HFFc6 (cell line): ENCODE measurements at regions not wholly inside any gene's neighbourhood (a gene's known extent, or its start where the extent isn't known, plus 50 kb on each side); places are given as distances from the start of the nearest gene placed in this dataset.

Experiments used
- DNase-seq: peaks from one replicate; pipeline ENCODE4 v3.0.0-alpha.2; 2018
- H3K27ac Mint-ChIP-seq: 2 replicates; pipeline ENCODE4 v1.8.0; 2020; ENCODE audit warnings: mild to moderate bottlenecking, mixed read lengths
- H3K27me3 Mint-ChIP-seq: 2 replicates; pipeline ENCODE4 v1.8.0; 2021; ENCODE audit warnings: mild to moderate bottlenecking, moderate library complexity, mixed read lengths; ENCODE audit not compliant: insufficient read depth
- H3K36me3 Mint-ChIP-seq: 2 replicates; pipeline ENCODE4 v1.8.0; 2021; ENCODE audit warnings: low read depth, mixed read lengths
- H3K4me1 Mint-ChIP-seq: 2 replicates; pipeline ENCODE4 v1.8.0; 2020; ENCODE audit warnings: low read depth, mixed read lengths
- H3K4me3 Mint-ChIP-seq: 2 replicates; pipeline ENCODE4 v1.8.0; 2020; ENCODE audit warnings: mild to moderate bottlenecking, moderate library complexity, mixed read lengths
- H3K9me3 Mint-ChIP-seq: 2 replicates; pipeline ENCODE4 v1.8.0; 2020; ENCODE audit warnings: mild to moderate bottlenecking, mixed read lengths
- TF ChIP-seq, protein P1 (sequence below): fragments of 200-600 bp; sonication (generic); IDR thresholded peaks from 2 replicates; pipeline ENCODE4 v1.5.0; 2021; ENCODE audit warnings: antibody characterized with exemption, mild to moderate bottlenecking

DNA sequence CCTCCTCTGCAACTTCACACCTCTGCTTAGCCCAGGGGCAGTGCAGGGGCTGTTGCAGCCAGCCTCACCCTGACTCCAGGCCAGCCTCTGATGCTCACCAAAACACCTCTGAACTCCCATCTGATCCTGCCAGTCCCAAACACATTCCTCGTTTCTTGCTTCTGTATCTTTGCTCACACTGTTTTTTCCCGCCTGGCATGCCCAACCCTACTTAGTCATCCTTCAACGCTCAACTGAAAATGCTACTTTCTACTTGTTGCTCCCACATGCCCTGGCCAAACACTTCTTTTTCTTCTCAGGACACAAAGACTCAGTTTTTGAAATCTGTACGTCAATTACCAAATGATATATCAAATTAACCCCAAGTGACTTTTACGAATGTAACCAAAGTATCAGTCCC is 140.8 kb upstream of the ZBED5 start:
- no peaks in the 10 kb centered on the region; the same call in 1 of the 2 replicates for H3K9me3 Mint-ChIP-seq
- no peaks in the 10 kb centered on the region for H3K4me1 Mint-ChIP-seq
- H3K27me3 Mint-ChIP-seq: peaks cover 21% of the 10 kb centered on the region
- H3K4me3 Mint-ChIP-seq: no peak overlapping the region
- H3K36me3 Mint-ChIP-seq: no peaks in the 10 kb centered on the region
- DNase-seq: no peak
- TF ChIP-seq, protein P1, sequence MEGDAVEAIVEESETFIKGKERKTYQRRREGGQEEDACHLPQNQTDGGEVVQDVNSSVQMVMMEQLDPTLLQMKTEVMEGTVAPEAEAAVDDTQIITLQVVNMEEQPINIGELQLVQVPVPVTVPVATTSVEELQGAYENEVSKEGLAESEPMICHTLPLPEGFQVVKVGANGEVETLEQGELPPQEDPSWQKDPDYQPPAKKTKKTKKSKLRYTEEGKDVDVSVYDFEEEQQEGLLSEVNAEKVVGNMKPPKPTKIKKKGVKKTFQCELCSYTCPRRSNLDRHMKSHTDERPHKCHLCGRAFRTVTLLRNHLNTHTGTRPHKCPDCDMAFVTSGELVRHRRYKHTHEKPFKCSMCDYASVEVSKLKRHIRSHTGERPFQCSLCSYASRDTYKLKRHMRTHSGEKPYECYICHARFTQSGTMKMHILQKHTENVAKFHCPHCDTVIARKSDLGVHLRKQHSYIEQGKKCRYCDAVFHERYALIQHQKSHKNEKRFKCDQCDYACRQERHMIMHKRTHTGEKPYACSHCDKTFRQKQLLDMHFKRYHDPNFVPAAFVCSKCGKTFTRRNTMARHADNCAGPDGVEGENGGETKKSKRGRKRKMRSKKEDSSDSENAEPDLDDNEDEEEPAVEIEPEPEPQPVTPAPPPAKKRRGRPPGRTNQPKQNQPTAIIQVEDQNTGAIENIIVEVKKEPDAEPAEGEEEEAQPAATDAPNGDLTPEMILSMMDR: no peak
- H3K27ac Mint-ChIP-seq: no peak overlapping the region

DNA sequence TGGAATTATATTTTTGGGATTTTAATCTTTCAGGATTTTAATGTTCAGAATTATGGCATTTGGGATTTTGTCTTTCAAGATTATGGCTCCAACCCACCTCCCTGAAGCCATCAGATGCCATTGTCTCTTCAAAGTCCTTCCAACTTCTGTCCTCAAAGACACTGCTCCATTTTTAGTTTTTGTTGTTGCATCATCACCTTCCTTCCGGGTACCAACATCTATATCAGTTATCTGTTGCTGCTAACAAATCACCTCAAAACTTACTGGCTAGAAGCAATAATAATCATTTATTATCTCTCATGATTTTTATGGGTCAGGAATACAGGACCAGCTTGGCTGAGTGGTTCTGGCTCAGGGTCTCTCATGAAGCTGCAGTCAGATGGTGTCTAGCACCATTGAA is 138.8 kb upstream of the ZBED5 start:
- Mint-ChIP-seq H3K36me3 (no peaks in the 10 kb centered on the region), H3K4me3 (no peak overlapping the region)

GRCh38 chr11:10993640-10994039 is 135.8 kb upstream of the ZBED5 start:
- no peaks in the 10 kb centered on the region; the same call in 1 of the 2 replicates for H3K9me3 Mint-ChIP-seq
- H3K27me3 Mint-ChIP-seq: peaks cover 15% of the 10 kb centered on the region
- no peak overlapping the region for H3K4me3 Mint-ChIP-seq
- TF ChIP-seq, protein P1: no peak
- DNase-seq: no peak
- H3K27ac Mint-ChIP-seq: no peak overlapping the region
- H3K36me3 Mint-ChIP-seq: no peaks in the 10 kb centered on the region
- H3K4me1 Mint-ChIP-seq: peaks cover 10% of the 10 kb centered on the region

More for the DNA sequence above, 138.8 kb upstream of the ZBED5 start:
- no peaks in the 10 kb centered on the region for H3K4me1 Mint-ChIP-seq
- no peaks in the 10 kb centered on the region; the same call in 1 of the 2 replicates for H3K9me3 Mint-ChIP-seq
- TF ChIP-seq, protein P1: no peak
- no peak overlapping the region for H3K27ac Mint-ChIP-seq
- H3K27me3 Mint-ChIP-seq: peaks cover 16% of the 10 kb centered on the region
- no peak for DNase-seq

GRCh38 chr11:10993186-10993585 is 135.3 kb upstream of the ZBED5 start:
- Mint-ChIP-seq H3K9me3 (no peaks in the 10 kb centered on the region; the same call in 1 of the 2 replicates), H3K27me3 (peaks cover 15% of the 10 kb centered on the region), H3K4me3 (no peak overlapping the region), H3K36me3 (no peaks in the 10 kb centered on the region), H3K27ac (no peak overlapping the region), H3K4me1 (peaks cover 10% of the 10 kb centered on the region)
- no peak for DNase-seq
- TF ChIP-seq, protein P1: no peak

DNA sequence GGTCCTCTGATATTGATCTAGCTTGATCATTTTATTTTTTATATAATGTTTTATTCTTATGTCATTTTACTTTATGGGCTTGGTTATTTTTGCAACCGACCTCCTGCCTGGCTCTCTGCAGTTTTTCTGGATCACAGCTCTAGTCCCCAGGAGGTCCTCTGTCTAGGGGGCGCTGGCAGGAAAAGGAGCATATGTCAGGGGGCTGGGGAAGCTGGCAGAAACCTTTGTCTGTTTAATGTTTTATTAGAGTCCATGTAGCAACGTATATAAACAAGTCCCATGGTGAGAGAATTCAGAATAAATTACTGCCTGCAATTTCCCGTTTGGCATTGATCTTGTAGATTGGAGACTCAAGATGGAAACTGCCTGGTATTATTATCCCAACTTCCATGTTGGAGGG is 133.5 kb upstream of the ZBED5 start:
- H3K4me3 Mint-ChIP-seq: no peak overlapping the region
- peaks cover 10% of the 10 kb centered on the region for H3K4me1 Mint-ChIP-seq
- TF ChIP-seq, protein P1: no peak
- no peak overlapping the region for H3K27ac Mint-ChIP-seq
- H3K36me3 Mint-ChIP-seq: no peaks in the 10 kb centered on the region
- no peaks in the 10 kb centered on the region; the same call in 1 of the 2 replicates for H3K9me3 Mint-ChIP-seq
- no peak for DNase-seq
- peaks cover 16% of the 10 kb centered on the region for H3K27me3 Mint-ChIP-seq

DNA sequence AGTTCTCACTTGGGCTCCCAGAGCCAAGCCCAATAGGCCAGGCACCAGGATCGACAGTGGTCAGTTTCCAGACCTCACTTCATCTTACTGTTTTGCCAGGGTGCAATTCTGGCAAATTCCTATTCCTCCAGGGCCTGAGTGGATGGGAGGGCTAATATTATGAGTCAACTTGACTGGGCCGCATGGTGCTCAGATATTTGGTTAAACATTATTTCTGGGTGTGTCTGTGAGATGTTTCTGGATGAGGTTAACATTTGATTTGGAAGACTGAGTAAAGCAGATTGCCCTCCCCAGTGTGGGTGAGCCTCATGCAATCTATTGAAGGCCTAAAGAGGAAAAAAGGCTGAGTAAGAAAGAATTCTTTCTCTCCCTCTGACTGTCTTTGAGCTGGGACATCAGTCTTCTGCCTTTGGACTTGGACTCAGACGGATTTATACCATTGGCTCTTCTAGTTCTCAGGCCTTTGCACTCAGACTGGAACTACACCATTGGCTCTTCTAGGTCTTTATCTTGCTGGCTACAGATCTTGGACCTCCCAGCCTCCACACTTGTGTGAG is 132.9 kb upstream of the ZBED5 start:
- peaks cover 10% of the 10 kb centered on the region for H3K4me1 Mint-ChIP-seq
- H3K27ac Mint-ChIP-seq: no peak overlapping the region
- no peaks in the 10 kb centered on the region; the same call in 1 of the 2 replicates for H3K9me3 Mint-ChIP-seq
- H3K4me3 Mint-ChIP-seq: no peak overlapping the region
- H3K27me3 Mint-ChIP-seq: peaks cover 19% of the 10 kb centered on the region
- no peaks in the 10 kb centered on the region for H3K36me3 Mint-ChIP-seq
- DNase-seq: no peak
- TF ChIP-seq, protein P1: no peak
